ENCODE measurements at regions not wholly inside any gene's neighbourhood (a gene's known extent, or its start where the extent isn't known, plus 50 kb on each side); places are given as distances from the start of the nearest gene placed in this dataset.

GRCh38 chr4:128393101-128393704 lies 105.6 kb upstream of the PGRMC2 start (continued):
- peak; percentile 85 for TF ChIP-seq BCL11B (tag by site-specific recombination; IDR thresholded peaks at IDR 0.05; ENCODE audit: low read depth)
- no peak for TF ChIP-seq ZNF274 (IDR thresholded peaks at IDR 0.05; ENCODE audit: low read length)
- TF ChIP-seq ZNF274 (tag by site-specific recombination; IDR thresholded peaks at IDR 0.05; ENCODE audit: borderline replicate concordance), result no peak
- TF ChIP-seq, protein P1, sequence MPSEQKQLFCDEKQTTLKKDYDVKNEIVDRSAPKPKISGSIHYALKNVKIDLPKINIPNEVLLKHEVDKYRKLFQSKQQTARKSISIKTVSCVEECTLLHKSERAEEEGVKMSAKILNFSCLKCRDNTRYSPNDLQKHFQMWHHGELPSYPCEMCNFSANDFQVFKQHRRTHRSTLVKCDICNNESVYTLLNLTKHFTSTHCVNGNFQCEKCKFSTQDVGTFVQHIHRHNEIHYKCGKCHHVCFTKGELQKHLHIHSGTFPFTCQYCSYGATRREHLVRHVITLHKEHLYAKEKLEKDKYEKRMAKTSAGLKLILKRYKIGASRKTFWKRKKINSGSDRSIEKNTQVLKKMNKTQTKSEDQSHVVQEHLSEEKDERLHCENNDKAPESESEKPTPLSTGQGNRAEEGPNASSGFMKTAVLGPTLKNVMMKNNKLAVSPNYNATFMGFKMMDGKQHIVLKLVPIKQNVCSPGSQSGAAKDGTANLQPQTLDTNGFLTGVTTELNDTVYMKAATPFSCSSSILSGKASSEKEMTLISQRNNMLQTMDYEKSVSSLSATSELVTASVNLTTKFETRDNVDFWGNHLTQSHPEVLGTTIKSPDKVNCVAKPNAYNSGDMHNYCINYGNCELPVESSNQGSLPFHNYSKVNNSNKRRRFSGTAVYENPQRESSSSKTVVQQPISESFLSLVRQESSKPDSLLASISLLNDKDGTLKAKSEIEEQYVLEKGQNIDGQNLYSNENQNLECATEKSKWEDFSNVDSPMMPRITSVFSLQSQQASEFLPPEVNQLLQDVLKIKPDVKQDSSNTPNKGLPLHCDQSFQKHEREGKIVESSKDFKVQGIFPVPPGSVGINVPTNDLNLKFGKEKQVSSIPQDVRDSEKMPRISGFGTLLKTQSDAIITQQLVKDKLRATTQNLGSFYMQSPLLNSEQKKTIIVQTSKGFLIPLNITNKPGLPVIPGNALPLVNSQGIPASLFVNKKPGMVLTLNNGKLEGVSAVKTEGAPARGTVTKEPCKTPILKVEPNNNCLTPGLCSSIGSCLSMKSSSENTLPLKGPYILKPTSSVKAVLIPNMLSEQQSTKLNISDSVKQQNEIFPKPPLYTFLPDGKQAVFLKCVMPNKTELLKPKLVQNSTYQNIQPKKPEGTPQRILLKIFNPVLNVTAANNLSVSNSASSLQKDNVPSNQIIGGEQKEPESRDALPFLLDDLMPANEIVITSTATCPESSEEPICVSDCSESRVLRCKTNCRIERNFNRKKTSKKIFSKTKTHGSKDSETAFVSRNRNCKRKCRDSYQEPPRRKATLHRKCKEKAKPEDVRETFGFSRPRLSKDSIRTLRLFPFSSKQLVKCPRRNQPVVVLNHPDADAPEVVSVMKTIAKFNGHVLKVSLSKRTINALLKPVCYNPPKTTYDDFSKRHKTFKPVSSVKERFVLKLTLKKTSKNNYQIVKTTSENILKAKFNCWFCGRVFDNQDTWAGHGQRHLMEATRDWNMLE (tag by site-specific recombination; conservative IDR thresholded peaks at IDR 0.05; ENCODE audit: low read depth), result peak; percentile 25; the same call in 1 of the 2 replicates
- peak; percentile 64 for TF ChIP-seq KLF1 (tag by site-specific recombination; IDR thresholded peaks at IDR 0.05)
- TF ChIP-seq GLIS2 (tag by site-specific recombination; IDR thresholded peaks at IDR 0.05), result peak; percentile 48; the same call in 1 of the 2 replicates
- TF ChIP-seq, protein P2, sequence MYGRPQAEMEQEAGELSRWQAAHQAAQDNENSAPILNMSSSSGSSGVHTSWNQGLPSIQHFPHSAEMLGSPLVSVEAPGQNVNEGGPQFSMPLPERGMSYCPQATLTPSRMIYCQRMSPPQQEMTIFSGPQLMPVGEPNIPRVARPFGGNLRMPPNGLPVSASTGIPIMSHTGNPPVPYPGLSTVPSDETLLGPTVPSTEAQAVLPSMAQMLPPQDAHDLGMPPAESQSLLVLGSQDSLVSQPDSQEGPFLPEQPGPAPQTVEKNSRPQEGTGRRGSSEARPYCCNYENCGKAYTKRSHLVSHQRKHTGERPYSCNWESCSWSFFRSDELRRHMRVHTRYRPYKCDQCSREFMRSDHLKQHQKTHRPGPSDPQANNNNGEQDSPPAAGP (tag by site-specific recombination; IDR thresholded peaks at IDR 0.05), result peak; percentile 96
- TF ChIP-seq SALL2 (tag by site-specific recombination; IDR thresholded peaks at IDR 0.05; ENCODE audit: borderline replicate concordance), result no peak
- TF ChIP-seq ZNF311 (tag by site-specific recombination; IDR thresholded peaks at IDR 0.05; ENCODE audit: borderline replicate concordance), result no peak
- no peak for TF ChIP-seq ZNF280C (tag by site-specific recombination; IDR thresholded peaks at IDR 0.05)
- no peak for TF ChIP-seq ZNF354C (tag by site-specific recombination; IDR thresholded peaks at IDR 0.05; ENCODE audit: borderline replicate concordance, low read depth)
- TF ChIP-seq, protein P3, sequence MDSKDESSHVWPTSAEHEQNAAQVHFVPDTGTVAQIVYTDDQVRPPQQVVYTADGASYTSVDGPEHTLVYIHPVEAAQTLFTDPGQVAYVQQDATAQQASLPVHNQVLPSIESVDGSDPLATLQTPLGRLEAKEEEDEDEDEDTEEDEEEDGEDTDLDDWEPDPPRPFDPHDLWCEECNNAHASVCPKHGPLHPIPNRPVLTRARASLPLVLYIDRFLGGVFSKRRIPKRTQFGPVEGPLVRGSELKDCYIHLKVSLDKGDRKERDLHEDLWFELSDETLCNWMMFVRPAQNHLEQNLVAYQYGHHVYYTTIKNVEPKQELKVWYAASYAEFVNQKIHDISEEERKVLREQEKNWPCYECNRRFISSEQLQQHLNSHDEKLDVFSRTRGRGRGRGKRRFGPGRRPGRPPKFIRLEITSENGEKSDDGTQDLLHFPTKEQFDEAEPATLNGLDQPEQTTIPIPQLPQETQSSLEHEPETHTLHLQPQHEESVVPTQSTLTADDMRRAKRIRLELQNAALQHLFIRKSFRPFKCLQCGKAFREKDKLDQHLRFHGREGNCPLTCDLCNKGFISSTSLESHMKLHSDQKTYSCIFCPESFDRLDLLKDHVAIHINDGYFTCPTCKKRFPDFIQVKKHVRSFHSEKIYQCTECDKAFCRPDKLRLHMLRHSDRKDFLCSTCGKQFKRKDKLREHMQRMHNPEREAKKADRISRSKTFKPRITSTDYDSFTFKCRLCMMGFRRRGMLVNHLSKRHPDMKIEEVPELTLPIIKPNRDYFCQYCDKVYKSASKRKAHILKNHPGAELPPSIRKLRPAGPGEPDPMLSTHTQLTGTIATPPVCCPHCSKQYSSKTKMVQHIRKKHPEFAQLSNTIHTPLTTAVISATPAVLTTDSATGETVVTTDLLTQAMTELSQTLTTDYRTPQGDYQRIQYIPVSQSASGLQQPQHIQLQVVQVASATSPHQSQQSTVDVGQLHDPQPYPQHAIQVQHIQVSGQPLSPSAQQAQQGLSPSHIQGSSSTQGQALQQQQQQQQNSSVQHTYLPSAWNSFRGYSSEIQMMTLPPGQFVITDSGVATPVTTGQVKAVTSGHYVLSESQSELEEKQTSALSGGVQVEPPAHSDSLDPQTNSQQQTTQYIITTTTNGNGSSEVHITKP (tag by site-specific recombination; IDR thresholded peaks at IDR 0.05), result peak; percentile 70
- TF ChIP-seq ZNF155 (tag by site-specific recombination; IDR thresholded peaks at IDR 0.05), result no peak
- TF ChIP-seq, protein P4, sequence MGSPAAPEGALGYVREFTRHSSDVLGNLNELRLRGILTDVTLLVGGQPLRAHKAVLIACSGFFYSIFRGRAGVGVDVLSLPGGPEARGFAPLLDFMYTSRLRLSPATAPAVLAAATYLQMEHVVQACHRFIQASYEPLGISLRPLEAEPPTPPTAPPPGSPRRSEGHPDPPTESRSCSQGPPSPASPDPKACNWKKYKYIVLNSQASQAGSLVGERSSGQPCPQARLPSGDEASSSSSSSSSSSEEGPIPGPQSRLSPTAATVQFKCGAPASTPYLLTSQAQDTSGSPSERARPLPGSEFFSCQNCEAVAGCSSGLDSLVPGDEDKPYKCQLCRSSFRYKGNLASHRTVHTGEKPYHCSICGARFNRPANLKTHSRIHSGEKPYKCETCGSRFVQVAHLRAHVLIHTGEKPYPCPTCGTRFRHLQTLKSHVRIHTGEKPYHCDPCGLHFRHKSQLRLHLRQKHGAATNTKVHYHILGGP (tag by site-specific recombination; IDR thresholded peaks at IDR 0.05), result no peak
- 0 out of 2 replicates have a peak, but pooled peaks have one; percentile 30 for TF ChIP-seq ZBTB1 (tag by site-specific recombination; IDR thresholded peaks at IDR 0.05)
- TF ChIP-seq ZNF701 (tag by site-specific recombination; IDR thresholded peaks at IDR 0.05), result no peak
- TF ChIP-seq ZXDB (tag by site-specific recombination; IDR thresholded peaks at IDR 0.05), result peak; percentile 93
- no peak for TF ChIP-seq ZNF433 (tag by site-specific recombination; IDR thresholded peaks at IDR 0.05; ENCODE audit: low read depth)
- peak; percentile 36; the same call in 1 of the 2 replicates for TF ChIP-seq KLF9 (tag by site-specific recombination; IDR thresholded peaks at IDR 0.05; ENCODE audit: low read depth)
- 0 out of 2 replicates have a peak, but pooled peaks have one; percentile 7 for TF ChIP-seq ZNF623 (tag by site-specific recombination; IDR thresholded peaks at IDR 0.05)
- TF ChIP-seq SCRT2 (tag by site-specific recombination; IDR thresholded peaks at IDR 0.05), result peak; percentile 49; the same call in 1 of the 2 replicates
- TF ChIP-seq ZNF561 (tag by site-specific recombination; IDR thresholded peaks at IDR 0.05; ENCODE audit: borderline replicate concordance), result peak; percentile 54
- no peak for TF ChIP-seq ZNF791 (tag by site-specific recombination; IDR thresholded peaks at IDR 0.05)
- peak; percentile 45; the same call in 1 of the 2 replicates for TF ChIP-seq ZNF394 (tag by site-specific recombination; IDR thresholded peaks at IDR 0.05; ENCODE audit: borderline replicate concordance)
- TF ChIP-seq ZFP41 (tag by site-specific recombination; IDR thresholded peaks at IDR 0.05; ENCODE audit: borderline replicate concordance), result no peak
- no peak for TF ChIP-seq ZNF157 (tag by site-specific recombination; IDR thresholded peaks at IDR 0.05)
- TF ChIP-seq ZNF664 (tag by site-specific recombination; IDR thresholded peaks at IDR 0.05), result peak; percentile 74; the same call in 1 of the 2 replicates

All from HEK293 (cell line).